Activated CD8-positive, alpha-beta T cell treated with anti-CD3 and anti-CD28 coated beads for 36 hours (primary cell): ENCODE measurements at regions not wholly inside any gene's neighbourhood (a gene's known extent, or its start where the extent isn't known, plus 50 kb on each side); places are given as distances from the start of the nearest gene placed in this dataset.

Experiments
- ATAC-seq: fragments of 200-7000 bp; cut with Tn5 transposase; one replicate; pipeline ENCODE4 v1.10.0; 2021; ENCODE audit warnings: mild to moderate bottlenecking, moderate library complexity
- CTCF ChIA-PET: fragments of 350-600 bp; sonication (Branson Sonifier 250); formaldehyde crosslinking; loops from one replicate; lab custom pipeline; 2021; ENCODE audit warnings: antibody characterized with exemption; lab: Charles Lee
- POLR2A ChIA-PET: fragments of 350-600 bp; sonication (Branson Sonifier 250); formaldehyde crosslinking; loops from one replicate; lab custom pipeline; 2021; ENCODE audit warnings: antibody characterized with exemption; lab: Charles Lee
- DNase-seq: peaks from one replicate; pipeline ENCODE4 v3.0.0-alpha.2; 2020
- H3K27ac Mint-ChIP-seq: one replicate; pipeline ENCODE4 v1.8.0; 2021; ENCODE audit warnings: mild to moderate bottlenecking, mixed read lengths
- H3K27me3 Mint-ChIP-seq: one replicate; pipeline ENCODE4 v1.8.0; 2021; ENCODE audit warnings: mixed read lengths
- H3K36me3 Mint-ChIP-seq: one replicate; pipeline ENCODE4 v1.8.0; 2021; ENCODE audit warnings: low read depth, mixed read lengths
- H3K4me1 Mint-ChIP-seq: one replicate; pipeline ENCODE4 v1.8.0; 2021; ENCODE audit warnings: low read depth, mixed read lengths
- H3K4me3 Mint-ChIP-seq: one replicate; pipeline ENCODE4 v1.8.0; 2021; ENCODE audit warnings: mild to moderate bottlenecking, moderate library complexity, mixed read lengths
- H3K9me3 Mint-ChIP-seq: one replicate; pipeline ENCODE4 v1.8.0; 2021; ENCODE audit warnings: mixed read lengths
- CTCF ChIP-seq: fragments of 200-600 bp; IDR thresholded peaks from one replicate; pipeline ENCODE4 v1.8.0; 2022; ENCODE audit warnings: antibody characterized with exemption, mild to moderate bottlenecking
- intact Hi-C: fragments of 100-400 bp; cut with micrococcal nuclease; formaldehyde crosslinking; loops from one replicate; pipeline ENCODE4 v1.10.0; 2022

GRCh38 chr2:228532233-228532632 lies 350.7 kb upstream of the SPHKAP start:
- H3K9me3 Mint-ChIP-seq: peaks cover 9% of the 10 kb centered on the region
- CTCF ChIA-PET: no interaction called here
- no peak for TF ChIP-seq CTCF
- no peaks in the 10 kb centered on the region for H3K4me1 Mint-ChIP-seq
- H3K4me3 Mint-ChIP-seq: no peak overlapping the region
- no peak for DNase-seq
- intact Hi-C loops: no loop called here
- H3K27ac Mint-ChIP-seq: no peak overlapping the region
- H3K36me3 Mint-ChIP-seq: no peaks in the 10 kb centered on the region
- ATAC-seq: no peak
- POLR2A ChIA-PET: no interaction called here
- no peaks in the 10 kb centered on the region for H3K27me3 Mint-ChIP-seq

GRCh38 chr2:228527197-228527881 lies 345.9 kb upstream of the SPHKAP start:
- CTCF ChIA-PET: no interaction called here
- peaks cover 4% of the 10 kb centered on the region for H3K9me3 Mint-ChIP-seq
- ATAC-seq: no peak
- no peak overlapping the region for H3K27ac Mint-ChIP-seq
- no peaks in the 10 kb centered on the region for H3K27me3 Mint-ChIP-seq
- no peak for DNase-seq
- no peak for TF ChIP-seq CTCF
- H3K36me3 Mint-ChIP-seq: no peaks in the 10 kb centered on the region
- POLR2A ChIA-PET: no interaction called here
- H3K4me1 Mint-ChIP-seq: no peaks in the 10 kb centered on the region
- no peak overlapping the region for H3K4me3 Mint-ChIP-seq
- intact Hi-C loops: no loop called here

GRCh38 chr2:228526687-228527086 lies 345.2 kb upstream of the SPHKAP start:
- POLR2A ChIA-PET: no interaction called here
- intact Hi-C loops: no loop called here
- Mint-ChIP-seq H3K4me3 (no peak overlapping the region), H3K27ac (no peak overlapping the region), H3K9me3 (peaks cover 4% of the 10 kb centered on the region), H3K36me3 (no peaks in the 10 kb centered on the region), H3K4me1 (no peaks in the 10 kb centered on the region), H3K27me3 (no peaks in the 10 kb centered on the region)
- CTCF ChIA-PET: no interaction called here
- no peak for TF ChIP-seq CTCF
- ATAC-seq (no peak), DNase-seq (no peak)

- H3K4me3 Mint-ChIP-seq: no peak overlapping the region
- no peaks in the 10 kb centered on the region for H3K4me1 Mint-ChIP-seq
- H3K27me3 Mint-ChIP-seq: no peaks in the 10 kb centered on the region
- intact Hi-C loops: no loop called here
- no peak overlapping the region for H3K27ac Mint-ChIP-seq
- ChIA-PET POLR2A (no interaction called here), CTCF (no interaction called here)
- no peaks in the 10 kb centered on the region for H3K36me3 Mint-ChIP-seq
- TF ChIP-seq CTCF: no peak
- no peak for DNase-seq
- no peak for ATAC-seq
- peaks cover 3% of the 10 kb centered on the region for H3K9me3 Mint-ChIP-seq
These were observed 341.5 kb upstream of the SPHKAP start for GRCh38 chr2:228522977-228523376.

- ChIA-PET POLR2A (no interaction called here), CTCF (no interaction called here)
- ATAC-seq: no peak
- H3K36me3 Mint-ChIP-seq: no peaks in the 10 kb centered on the region
- no peak for TF ChIP-seq CTCF
- no peak overlapping the region for H3K4me3 Mint-ChIP-seq
- DNase-seq: no peak
- H3K27me3 Mint-ChIP-seq: no peaks in the 10 kb centered on the region
- no peaks in the 10 kb centered on the region for H3K4me1 Mint-ChIP-seq
- H3K27ac Mint-ChIP-seq: no peak overlapping the region
- intact Hi-C loops: no loop called here
- H3K9me3 Mint-ChIP-seq: peaks cover 5% of the 10 kb centered on the region
These were observed 340.8 kb upstream of the SPHKAP start for GRCh38 chr2:228522276-228522675.
